ENCODE measurements at regions not wholly inside any gene's neighbourhood (a gene's known extent, or its start where the extent isn't known, plus 50 kb on each side); places are given as distances from the start of the nearest gene placed in this dataset.

- TF ChIP-seq ZNF331 (CRISPR knock-in tag; IDR thresholded peaks at IDR 0.05; ENCODE audit: low read depth) (no peak), EZH2 (IDR thresholded peaks at IDR 0.05; ENCODE audit: low read depth, unreplicated experiment) (no peak), JUNB (IDR thresholded peaks at IDR 0.05; ENCODE audit: unreplicated experiment) (no peak), STAT1 (IDR thresholded peaks at IDR 0.05; ENCODE audit: unreplicated experiment) (no peak)
Observed at GRCh38 chr4:162978398-162978797, 188.3 kb downstream of the NAF1 start (continued).

DNA sequence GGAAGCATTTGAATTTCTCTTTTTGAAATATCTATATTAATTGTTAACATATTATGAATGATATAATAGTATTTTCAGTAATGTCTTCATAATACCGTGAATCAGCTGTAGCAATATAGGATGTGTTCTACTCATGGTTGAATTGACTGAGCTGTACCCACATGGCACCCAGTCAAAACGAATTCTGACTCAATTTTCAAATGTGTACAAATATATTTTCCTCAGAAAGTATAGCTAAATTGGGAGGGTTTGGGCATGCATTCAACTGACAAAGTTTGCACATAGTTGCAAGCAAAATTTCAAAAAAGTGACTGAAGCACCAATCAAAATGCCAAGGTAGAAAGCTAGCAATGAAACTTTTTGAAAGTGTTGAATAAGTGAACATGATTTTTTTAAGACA, 188.9 kb downstream of the NAF1 start:
- DNase-seq (ENCODE audit: low spot score) (no peak), ATAC-seq (no peak)
- no peak overlapping the region for H3K27ac Mint-ChIP-seq
- Histone ChIP-seq H3K79me2 (replicated peaks; ENCODE audit: insufficient read depth) (no peaks in the 10 kb centered on the region), H2AFZ (no peak overlapping the region), H3K4me3 (no peak overlapping the region), H3K4me1 (ENCODE audit: insufficient read depth) (peaks cover 3% of the 10 kb centered on the region; the same call in 1 of the 2 replicates), H3K27ac (ENCODE audit: low read depth) (no peak overlapping the region), H3F3A (replicated peaks; ENCODE audit: low read depth) (no peaks in the 10 kb centered on the region), H3K9me2 (ENCODE audit: insufficient read depth) (peaks cover 8% of the 10 kb centered on the region; the same call in 1 of the 2 replicates), H4K20me1 (replicated peaks; ENCODE audit: insufficient read depth) (no peaks in the 10 kb centered on the region), H3K4me2 (no peak overlapping the region), H3K36me3 (ENCODE audit: insufficient read depth) (no peaks in the 10 kb centered on the region), H3K27me3 (ENCODE audit: insufficient read depth) (no peaks in the 10 kb centered on the region)
- H3K4me3 Mint-ChIP-seq: no peak overlapping the region
- TF ChIP-seq ZNF331 (CRISPR knock-in tag; IDR thresholded peaks at IDR 0.05; ENCODE audit: low read depth) (no peak), EZH2phosphoT487 (IDR thresholded peaks at IDR 0.05; ENCODE audit: unreplicated experiment) (no peak), EZH2 (IDR thresholded peaks at IDR 0.05; ENCODE audit: low read depth, unreplicated experiment) (no peak), ZNF114 (CRISPR knock-in tag; IDR thresholded peaks at IDR 0.05) (no peak), REST (IDR thresholded peaks at IDR 0.05; ENCODE audit: unreplicated experiment) (no peak), CREB1 (CRISPR knock-in tag; IDR thresholded peaks at IDR 0.05; ENCODE audit: low read depth) (no peak), NANOG (IDR thresholded peaks at IDR 0.05; ENCODE audit: borderline replicate concordance) (no peak), POLR2AphosphoS5 (IDR thresholded peaks at IDR 0.05; ENCODE audit: low read depth) (no peak), JUNB (IDR thresholded peaks at IDR 0.05; ENCODE audit: unreplicated experiment) (no peak), STAT1 (IDR thresholded peaks at IDR 0.05; ENCODE audit: unreplicated experiment) (no peak), ZNF462 (CRISPR knock-in tag; IDR thresholded peaks at IDR 0.05) (no peak)
- TF ChIP-seq, protein P1, sequence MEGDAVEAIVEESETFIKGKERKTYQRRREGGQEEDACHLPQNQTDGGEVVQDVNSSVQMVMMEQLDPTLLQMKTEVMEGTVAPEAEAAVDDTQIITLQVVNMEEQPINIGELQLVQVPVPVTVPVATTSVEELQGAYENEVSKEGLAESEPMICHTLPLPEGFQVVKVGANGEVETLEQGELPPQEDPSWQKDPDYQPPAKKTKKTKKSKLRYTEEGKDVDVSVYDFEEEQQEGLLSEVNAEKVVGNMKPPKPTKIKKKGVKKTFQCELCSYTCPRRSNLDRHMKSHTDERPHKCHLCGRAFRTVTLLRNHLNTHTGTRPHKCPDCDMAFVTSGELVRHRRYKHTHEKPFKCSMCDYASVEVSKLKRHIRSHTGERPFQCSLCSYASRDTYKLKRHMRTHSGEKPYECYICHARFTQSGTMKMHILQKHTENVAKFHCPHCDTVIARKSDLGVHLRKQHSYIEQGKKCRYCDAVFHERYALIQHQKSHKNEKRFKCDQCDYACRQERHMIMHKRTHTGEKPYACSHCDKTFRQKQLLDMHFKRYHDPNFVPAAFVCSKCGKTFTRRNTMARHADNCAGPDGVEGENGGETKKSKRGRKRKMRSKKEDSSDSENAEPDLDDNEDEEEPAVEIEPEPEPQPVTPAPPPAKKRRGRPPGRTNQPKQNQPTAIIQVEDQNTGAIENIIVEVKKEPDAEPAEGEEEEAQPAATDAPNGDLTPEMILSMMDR (conservative IDR thresholded peaks at IDR 0.05; ENCODE audit: low read depth in 2 of 2): no peak
- TF ChIP-seq, protein P2, sequence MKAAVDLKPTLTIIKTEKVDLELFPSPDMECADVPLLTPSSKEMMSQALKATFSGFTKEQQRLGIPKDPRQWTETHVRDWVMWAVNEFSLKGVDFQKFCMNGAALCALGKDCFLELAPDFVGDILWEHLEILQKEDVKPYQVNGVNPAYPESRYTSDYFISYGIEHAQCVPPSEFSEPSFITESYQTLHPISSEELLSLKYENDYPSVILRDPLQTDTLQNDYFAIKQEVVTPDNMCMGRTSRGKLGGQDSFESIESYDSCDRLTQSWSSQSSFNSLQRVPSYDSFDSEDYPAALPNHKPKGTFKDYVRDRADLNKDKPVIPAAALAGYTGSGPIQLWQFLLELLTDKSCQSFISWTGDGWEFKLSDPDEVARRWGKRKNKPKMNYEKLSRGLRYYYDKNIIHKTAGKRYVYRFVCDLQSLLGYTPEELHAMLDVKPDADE (IDR thresholded peaks at IDR 0.05): no peak
- H3K27me3 Mint-ChIP-seq (ENCODE audit: insufficient read depth, low read depth, poor library complexity): peaks cover 2% of the 10 kb centered on the region
- H3K9me3 Mint-ChIP-seq: no peaks in the 10 kb centered on the region
- no peaks in the 10 kb centered on the region for H3K4me1 Mint-ChIP-seq
- H3K36me3 Mint-ChIP-seq (ENCODE audit: low read depth): no peaks in the 10 kb centered on the region
